ENCODE measurements at regions not wholly inside any gene's neighbourhood (a gene's known extent, or its start where the extent isn't known, plus 50 kb on each side); places are given as distances from the start of the nearest gene placed in this dataset.
A peak's percentile ranks its signal among the peaks of the same experiment; 100 is the strongest.

DNA sequence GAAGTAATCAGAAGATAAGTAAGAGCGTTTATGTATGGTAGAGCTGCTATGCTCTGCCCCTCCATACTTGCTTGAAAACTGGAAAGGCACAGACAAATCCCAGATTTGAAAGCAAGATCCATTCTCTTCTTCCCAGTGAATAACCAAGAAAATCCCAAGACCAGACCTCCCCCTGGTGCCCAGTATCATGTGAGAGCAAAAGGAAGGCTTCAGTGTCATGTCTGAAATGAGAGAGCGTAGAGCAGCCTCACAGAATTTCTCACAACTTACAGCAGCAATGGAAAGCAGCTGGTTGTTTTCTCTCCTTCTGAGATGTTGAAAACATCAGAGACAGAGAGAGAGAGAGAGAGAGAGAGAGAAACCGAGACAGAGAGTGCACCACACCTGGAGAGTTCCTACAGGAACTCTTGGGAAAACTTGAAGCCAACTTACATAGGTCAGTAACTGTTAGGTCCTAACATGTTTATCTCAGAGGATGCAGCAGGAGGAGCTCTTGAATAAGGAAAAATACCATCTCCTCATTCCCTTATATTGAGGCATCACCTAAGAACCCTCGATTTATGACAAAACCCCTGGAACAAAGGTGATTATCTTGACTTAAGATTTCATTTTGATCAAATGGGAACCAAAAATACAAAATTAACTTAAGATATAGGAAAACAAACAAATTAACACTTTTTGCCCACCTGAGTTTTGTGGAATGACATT lies 273.3 kb downstream of the NSUN3 start:
- intact Hi-C loops (cut with DNase I), result no loop called here
- WGBS, result 33% methylated on average over 4 of the region's 4 CpGs
- Histone ChIP-seq H3K4me3 (ENCODE audit: low read length) (no peak overlapping the region), H3K9me3 (ENCODE audit: control insufficient read depth, low read length) (no peaks in the 10 kb centered on the region), H3K4me1 (ENCODE audit: control insufficient read depth, insufficient read depth, low read length) (no peaks in the 10 kb centered on the region), H3K27me3 (ENCODE audit: control insufficient read depth, insufficient read depth) (no peaks in the 10 kb centered on the region), H3K27ac (ENCODE audit: low read length) (no peak overlapping the region)
- ATAC-seq (peak; percentile 67 to 72), DNase-seq (no peak)

- Histone ChIP-seq H3K27ac (ENCODE audit: low read length) (no peak overlapping the region), H3K9me3 (ENCODE audit: control insufficient read depth, low read length) (no peaks in the 10 kb centered on the region), H3K27me3 (ENCODE audit: control insufficient read depth, insufficient read depth) (no peaks in the 10 kb centered on the region), H3K4me1 (ENCODE audit: control insufficient read depth, insufficient read depth, low read length) (no peaks in the 10 kb centered on the region), H3K4me3 (ENCODE audit: low read length) (no peak overlapping the region)
- intact Hi-C loops (cut with DNase I), result no loop called here
- no peak for ATAC-seq
- no peak for DNase-seq
- WGBS, result 93% methylated on average over 13 of the region's 13 CpGs
Measured at GRCh38 chr3:94345101-94345500, 282.2 kb downstream of the NSUN3 start.

DNA sequence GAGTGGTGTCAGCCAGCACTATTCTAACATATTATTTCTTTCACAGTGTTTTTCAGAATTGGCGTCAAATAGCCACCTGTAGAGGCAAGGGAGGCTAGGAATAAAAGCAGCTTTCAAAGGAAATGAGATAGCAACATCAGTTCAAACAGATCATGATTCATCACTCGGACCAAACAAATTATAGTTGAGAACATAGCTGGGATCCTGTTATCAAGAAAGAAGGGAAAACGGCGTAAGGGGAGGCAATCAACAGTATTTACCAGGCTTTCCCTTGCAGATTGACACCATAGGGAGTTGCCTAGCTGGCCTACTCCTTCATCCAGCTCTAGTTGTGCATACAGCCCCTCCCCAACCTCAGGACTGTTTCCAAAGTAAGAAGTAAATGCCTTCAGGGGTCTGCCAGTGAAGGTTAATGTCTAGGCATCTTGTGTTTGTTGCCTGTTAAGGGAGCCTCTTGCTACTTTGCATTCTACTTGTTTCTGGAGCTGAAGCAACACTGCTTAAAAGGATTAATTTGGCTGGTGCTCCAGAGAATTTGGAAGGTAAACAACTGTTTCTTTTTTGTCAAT lies 286.5 kb downstream of the NSUN3 start:
- WGBS, result 61% methylated on average over 4 of the region's 4 CpGs
- no peaks in the 10 kb centered on the region for H3K9me3 ChIP-seq (ENCODE audit: control insufficient read depth, low read length)
- intact Hi-C loops (cut with DNase I), result no loop called here
- H3K27ac ChIP-seq (ENCODE audit: low read length), result no peak overlapping the region
- ATAC-seq (no peak), DNase-seq (no peak)
- H3K27me3 ChIP-seq (ENCODE audit: control insufficient read depth, insufficient read depth), result no peaks in the 10 kb centered on the region
- no peaks in the 10 kb centered on the region for H3K4me1 ChIP-seq (ENCODE audit: control insufficient read depth, insufficient read depth, low read length)
- H3K4me3 ChIP-seq (ENCODE audit: low read length), result no peak overlapping the region

DNA sequence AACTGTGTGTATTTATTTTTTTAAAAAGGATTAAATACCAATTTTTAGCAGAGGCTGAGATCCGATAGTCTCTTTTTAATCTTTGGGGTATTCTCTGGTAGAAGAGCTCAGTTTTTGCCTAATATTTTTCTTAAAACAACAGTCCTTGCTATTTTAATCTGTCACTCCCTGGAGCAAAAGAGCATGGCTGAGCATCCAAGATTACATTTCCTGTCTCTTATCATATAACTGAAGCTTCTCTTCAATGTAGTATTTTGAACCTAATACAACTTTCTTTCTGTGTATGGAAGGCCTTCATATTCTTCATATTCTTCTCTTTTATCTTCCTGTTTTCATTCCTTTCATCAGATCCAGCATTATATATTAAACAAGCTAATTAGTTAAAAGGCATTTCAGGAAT lies 293.7 kb downstream of the NSUN3 start:
- no peaks in the 10 kb centered on the region for H3K4me1 ChIP-seq (ENCODE audit: control insufficient read depth, insufficient read depth, low read length)
- no peak overlapping the region for H3K4me3 ChIP-seq (ENCODE audit: low read length)
- H3K27ac ChIP-seq (ENCODE audit: low read length), result no peak overlapping the region
- H3K9me3 ChIP-seq (ENCODE audit: control insufficient read depth, low read length), result no peaks in the 10 kb centered on the region
- DNase-seq (no peak), ATAC-seq (no peak)
- WGBS, result 49% methylated on average over 1 of the region's 1 CpG
- intact Hi-C loops (cut with DNase I), result no loop called here
- H3K27me3 ChIP-seq (ENCODE audit: control insufficient read depth, insufficient read depth), result no peaks in the 10 kb centered on the region

- Histone ChIP-seq H3K4me1 (ENCODE audit: control insufficient read depth, insufficient read depth, low read length) (no peaks in the 10 kb centered on the region), H3K27ac (ENCODE audit: low read length) (no peak overlapping the region), H3K4me3 (ENCODE audit: low read length) (no peak overlapping the region), H3K9me3 (ENCODE audit: control insufficient read depth, low read length) (no peaks in the 10 kb centered on the region), H3K27me3 (ENCODE audit: control insufficient read depth, insufficient read depth) (no peaks in the 10 kb centered on the region)
- no peak for ATAC-seq
- 56% methylated on average over 2 of the region's 2 CpGs for WGBS
- no peak for DNase-seq
- intact Hi-C loops (cut with DNase I), result no loop called here
Measured at GRCh38 chr3:94359996-94360395, 297.1 kb downstream of the NSUN3 start.

DNA sequence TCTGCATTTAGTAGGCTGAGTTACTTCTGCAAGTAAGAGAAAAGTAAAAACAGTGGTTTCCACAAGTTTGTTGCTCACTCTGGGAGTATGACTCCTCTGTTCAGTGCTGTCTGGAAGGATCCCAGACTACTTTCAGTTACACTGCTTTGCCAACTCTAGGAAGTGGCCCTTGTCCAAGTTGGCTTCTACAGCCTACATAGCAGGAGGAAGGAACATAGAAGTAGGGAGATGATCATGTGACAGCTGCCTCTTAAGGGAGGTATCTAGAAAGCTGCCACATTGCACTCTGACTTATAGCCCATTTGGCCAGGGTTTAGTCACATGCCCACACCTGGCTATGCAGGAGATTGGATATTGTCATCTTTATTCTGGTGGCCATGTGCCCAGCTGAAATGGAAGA lies 298.1 kb downstream of the NSUN3 start:
- no peak overlapping the region for H3K27ac ChIP-seq (ENCODE audit: low read length)
- no peak overlapping the region for H3K4me3 ChIP-seq (ENCODE audit: low read length)
- H3K4me1 ChIP-seq (ENCODE audit: control insufficient read depth, insufficient read depth, low read length), result no peaks in the 10 kb centered on the region
- ATAC-seq (peak; percentile 90 to 98), DNase-seq (peak; percentile 69 to 84 (median 76))
- H3K9me3 ChIP-seq (ENCODE audit: control insufficient read depth, low read length), result no peaks in the 10 kb centered on the region
- no peaks in the 10 kb centered on the region for H3K27me3 ChIP-seq (ENCODE audit: control insufficient read depth, insufficient read depth)
- intact Hi-C loops (cut with DNase I), result no loop called here

DNA sequence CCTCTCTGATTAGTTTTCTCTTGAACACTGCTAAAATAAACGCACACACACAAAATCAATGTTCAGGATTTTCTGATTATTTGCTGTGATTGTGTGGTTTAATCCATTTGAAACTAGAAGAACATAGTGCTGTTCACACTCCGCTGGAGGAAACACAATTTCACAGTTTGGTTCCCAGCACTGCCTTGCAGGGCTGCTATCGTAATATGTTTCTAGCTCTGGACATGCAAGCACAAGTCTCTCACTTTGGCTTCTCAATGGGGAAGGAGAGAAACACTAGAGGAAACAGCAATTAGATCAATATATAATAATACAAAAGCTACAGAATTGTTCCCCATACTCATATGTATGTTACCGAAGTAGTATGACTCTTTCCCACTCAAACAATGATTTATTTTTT lies 299.5 kb downstream of the NSUN3 start:
- intact Hi-C loops (cut with DNase I), result no loop called here
- no peaks in the 10 kb centered on the region for H3K9me3 ChIP-seq (ENCODE audit: control insufficient read depth, low read length)
- 47% methylated on average over 4 of the region's 4 CpGs for WGBS
- H3K4me1 ChIP-seq (ENCODE audit: control insufficient read depth, insufficient read depth, low read length), result no peaks in the 10 kb centered on the region
- DNase-seq (peak in 1 of 3 donors; percentile 28), ATAC-seq (no peak)
- no peak overlapping the region for H3K4me3 ChIP-seq (ENCODE audit: low read length)
- H3K27ac ChIP-seq (ENCODE audit: low read length), result no peak overlapping the region
- no peaks in the 10 kb centered on the region for H3K27me3 ChIP-seq (ENCODE audit: control insufficient read depth, insufficient read depth)

DNA sequence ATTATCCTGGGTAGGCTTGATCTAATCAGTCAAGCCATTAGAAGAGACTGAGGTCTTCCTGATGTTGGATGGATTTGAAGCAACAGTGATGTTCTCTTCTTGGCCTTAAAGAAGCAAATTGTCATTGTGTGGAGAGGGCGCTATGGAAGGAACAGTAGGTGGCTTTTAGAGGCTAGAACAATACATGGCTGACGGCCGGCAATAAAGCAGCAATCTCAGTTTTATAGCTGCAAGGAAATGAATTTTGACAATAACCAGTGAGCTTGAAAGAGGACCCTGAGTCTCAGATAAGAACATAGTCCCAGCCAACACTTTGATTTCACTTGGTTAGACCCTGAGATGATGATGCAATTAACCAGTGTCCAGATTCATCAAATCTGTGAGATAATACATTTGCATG lies 302.1 kb downstream of the NSUN3 start:
- no peak overlapping the region for H3K4me3 ChIP-seq (ENCODE audit: low read length)
- intact Hi-C loops (cut with DNase I), result no loop called here
- no peaks in the 10 kb centered on the region for H3K9me3 ChIP-seq (ENCODE audit: control insufficient read depth, low read length)
- H3K27me3 ChIP-seq (ENCODE audit: control insufficient read depth, insufficient read depth), result no peaks in the 10 kb centered on the region
- H3K27ac ChIP-seq (ENCODE audit: low read length), result no peak overlapping the region
- DNase-seq (no peak), ATAC-seq (no peak)
- H3K4me1 ChIP-seq (ENCODE audit: control insufficient read depth, insufficient read depth, low read length), result no peaks in the 10 kb centered on the region
- 71% methylated on average over 3 of the region's 3 CpGs for WGBS

DNA sequence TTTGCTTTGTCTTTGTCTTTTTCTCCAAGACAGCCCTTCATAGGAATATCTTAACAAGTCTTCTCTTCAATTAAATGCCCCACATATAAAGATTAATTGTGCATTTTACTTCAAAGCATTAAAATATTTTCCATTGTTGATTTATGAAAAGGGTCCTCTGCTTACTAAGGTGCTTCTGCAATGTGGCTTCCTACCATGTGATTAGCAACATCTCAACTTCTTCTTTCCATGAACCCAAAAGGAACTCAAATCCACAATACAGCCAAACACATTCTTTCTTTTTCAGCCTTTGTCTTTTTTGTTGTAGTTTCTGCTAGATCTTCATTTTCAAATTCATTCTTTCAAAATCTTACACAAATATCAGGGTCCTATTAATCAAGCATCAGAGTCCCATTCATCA lies 309.2 kb downstream of the NSUN3 start:
- Histone ChIP-seq H3K9me3 (ENCODE audit: control insufficient read depth, low read length) (no peaks in the 10 kb centered on the region), H3K4me1 (ENCODE audit: control insufficient read depth, insufficient read depth, low read length) (no peaks in the 10 kb centered on the region), H3K27me3 (ENCODE audit: control insufficient read depth, insufficient read depth) (no peaks in the 10 kb centered on the region), H3K4me3 (ENCODE audit: low read length) (no peak overlapping the region), H3K27ac (ENCODE audit: low read length) (no peak overlapping the region)
- no peak for DNase-seq
- no peak for ATAC-seq
- intact Hi-C loops (cut with DNase I), result no loop called here

DNA sequence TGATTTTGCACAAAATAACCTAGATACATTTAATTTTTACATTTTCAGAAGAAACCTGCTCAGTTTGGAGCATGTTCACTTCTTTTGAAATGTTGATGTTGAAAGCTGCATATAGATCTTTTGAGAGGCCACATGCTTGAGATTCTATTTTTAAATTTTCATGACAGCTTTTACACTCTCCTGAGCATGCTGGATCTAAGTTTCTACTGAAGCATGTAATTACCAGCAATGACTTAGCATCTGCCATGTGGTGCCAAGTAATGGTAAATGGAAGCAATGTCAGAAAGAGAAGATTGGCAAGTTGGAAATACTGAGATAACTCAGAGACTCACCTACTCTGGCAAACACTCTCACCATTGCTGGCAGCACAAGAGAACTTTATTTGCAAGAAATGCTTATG lies 310.6 kb downstream of the NSUN3 start:
- ATAC-seq, result no peak
- H3K27me3 ChIP-seq (ENCODE audit: control insufficient read depth, insufficient read depth), result no peaks in the 10 kb centered on the region
- no peak for DNase-seq
- no peaks in the 10 kb centered on the region for H3K4me1 ChIP-seq (ENCODE audit: control insufficient read depth, insufficient read depth, low read length)
- no peak overlapping the region for H3K27ac ChIP-seq (ENCODE audit: low read length)
- H3K9me3 ChIP-seq (ENCODE audit: control insufficient read depth, low read length), result no peaks in the 10 kb centered on the region
- intact Hi-C loops (cut with DNase I), result no loop called here
- H3K4me3 ChIP-seq (ENCODE audit: low read length), result no peak overlapping the region

GRCh38 chr3:94374439-94375161 lies 311.7 kb downstream of the NSUN3 start:
- intact Hi-C loops (cut with DNase I), result no loop called here
- Histone ChIP-seq H3K9me3 (ENCODE audit: control insufficient read depth, low read length) (no peaks in the 10 kb centered on the region), H3K27ac (ENCODE audit: low read length) (no peak overlapping the region), H3K4me3 (ENCODE audit: low read length) (no peak overlapping the region), H3K4me1 (ENCODE audit: control insufficient read depth, insufficient read depth, low read length) (no peaks in the 10 kb centered on the region), H3K27me3 (ENCODE audit: control insufficient read depth, insufficient read depth) (no peaks in the 10 kb centered on the region)
- ATAC-seq (no peak), DNase-seq (no peak)
- WGBS, result 60% methylated on average over 1 of the region's 1 CpG
